Loucy (cell line): ENCODE measurements at regions not wholly inside any gene's neighbourhood (a gene's known extent, or its start where the extent isn't known, plus 50 kb on each side); places are given as distances from the start of the nearest gene placed in this dataset.
A peak's percentile ranks its signal among the peaks of the same experiment; 100 is the strongest.

Experiments
- EZH2phosphoT487 ChIP-seq: fragments of 200-600 bp; IDR thresholded peaks from 2 replicates; pipeline ENCODE4 v1.6.1; 2018; ENCODE audit warnings: antibody characterized with exemption, mild to moderate bottlenecking, moderate library complexity, borderline replicate concordance
- TF ChIP-seq, protein P1 (sequence below): fragments of 200-600 bp; sonication (generic); conservative IDR thresholded peaks from 2 replicates; pipeline ENCODE4 v1.5.1; 2014; ENCODE audit warnings: mild to moderate bottlenecking, antibody characterized with exemption, low read length

DNA sequence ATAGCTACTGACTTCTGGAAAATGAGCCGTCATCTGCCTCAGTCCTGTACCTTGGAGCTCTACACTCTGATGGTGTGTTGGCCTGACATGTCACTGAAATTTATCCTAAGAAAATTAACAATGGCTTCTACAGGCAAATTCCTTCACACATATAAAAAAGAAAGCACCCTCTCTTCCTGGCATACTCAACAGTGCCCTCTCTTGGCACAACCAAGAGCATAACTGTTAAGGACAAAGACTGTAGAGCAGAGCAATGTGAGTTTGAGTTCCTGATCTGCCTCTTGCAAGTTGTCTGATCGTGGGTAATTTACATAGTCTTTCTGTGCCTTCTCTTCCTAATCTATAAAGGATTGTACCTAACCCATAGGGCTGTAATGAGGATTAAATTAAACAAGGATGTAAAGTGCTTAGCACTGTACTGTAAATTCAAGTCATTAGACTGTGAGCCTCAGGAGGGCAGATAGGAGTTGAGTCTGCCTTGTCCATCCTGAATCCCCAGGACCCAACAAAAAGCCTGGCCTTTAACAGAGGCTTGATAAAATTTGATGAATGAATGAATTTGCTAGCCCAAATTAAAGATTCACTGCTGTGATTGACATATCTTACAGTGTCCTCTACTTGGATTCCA, 83.5 kb downstream of the SYF2 start:
- TF ChIP-seq, protein P1, sequence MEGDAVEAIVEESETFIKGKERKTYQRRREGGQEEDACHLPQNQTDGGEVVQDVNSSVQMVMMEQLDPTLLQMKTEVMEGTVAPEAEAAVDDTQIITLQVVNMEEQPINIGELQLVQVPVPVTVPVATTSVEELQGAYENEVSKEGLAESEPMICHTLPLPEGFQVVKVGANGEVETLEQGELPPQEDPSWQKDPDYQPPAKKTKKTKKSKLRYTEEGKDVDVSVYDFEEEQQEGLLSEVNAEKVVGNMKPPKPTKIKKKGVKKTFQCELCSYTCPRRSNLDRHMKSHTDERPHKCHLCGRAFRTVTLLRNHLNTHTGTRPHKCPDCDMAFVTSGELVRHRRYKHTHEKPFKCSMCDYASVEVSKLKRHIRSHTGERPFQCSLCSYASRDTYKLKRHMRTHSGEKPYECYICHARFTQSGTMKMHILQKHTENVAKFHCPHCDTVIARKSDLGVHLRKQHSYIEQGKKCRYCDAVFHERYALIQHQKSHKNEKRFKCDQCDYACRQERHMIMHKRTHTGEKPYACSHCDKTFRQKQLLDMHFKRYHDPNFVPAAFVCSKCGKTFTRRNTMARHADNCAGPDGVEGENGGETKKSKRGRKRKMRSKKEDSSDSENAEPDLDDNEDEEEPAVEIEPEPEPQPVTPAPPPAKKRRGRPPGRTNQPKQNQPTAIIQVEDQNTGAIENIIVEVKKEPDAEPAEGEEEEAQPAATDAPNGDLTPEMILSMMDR = peak; percentile 82
- no peak for TF ChIP-seq EZH2phosphoT487
